GM12892 (cell line): ENCODE measurements at regions not wholly inside any gene's neighbourhood (a gene's known extent, or its start where the extent isn't known, plus 50 kb on each side); places are given as distances from the start of the nearest gene placed in this dataset.

Experiments
- POLR2A ChIP-seq: IDR thresholded peaks from 2 replicates; pipeline ENCODE4 v1.6.1; 2011; ENCODE audit warnings: low read depth, low read length, control low read depth
- POLR2AphosphoS5 ChIP-seq: IDR thresholded peaks from 2 replicates; pipeline ENCODE4 v1.6.1; 2011; ENCODE audit warnings: low read depth, low read length, control low read depth
- TAF1 ChIP-seq: IDR thresholded peaks from 2 replicates; pipeline ENCODE4 v1.6.1; 2011; ENCODE audit warnings: low read depth, mild to moderate bottlenecking, control low read depth, low read length, borderline replicate concordance

- TF ChIP-seq POLR2A (no peak), POLR2AphosphoS5 (no peak), TAF1 (no peak)
Observed at GRCh38 chr1:218502383-218502782, 157.2 kb downstream of the TGFB2 start.
